Activated CD4-positive, alpha-beta memory T cell treated with anti-CD3 and anti-CD28 coated beads, Interleukin-2, amount 10 ng/mL, durations not matched to agents 7 days and 5 days (primary cell): ENCODE measurements at regions not wholly inside any gene's neighbourhood (a gene's known extent, or its start where the extent isn't known, plus 50 kb on each side); places are given as distances from the start of the nearest gene placed in this dataset.
"Not testable (repeated sequence)": the region's sequence is repeated elsewhere in the genome, so short reads cannot be mapped to it uniquely, and the experiment has no call there.

Experiments
- CTCF ChIA-PET: fragments of 350-600 bp; sonication (Branson Sonifier 250); formaldehyde crosslinking; loops from one replicate; lab custom pipeline; 2021; ENCODE audit warnings: antibody characterized with exemption, inconsistent platforms; lab: Charles Lee
- POLR2A ChIA-PET: fragments of 350-600 bp; sonication (Branson Sonifier 250); formaldehyde crosslinking; loops from one replicate; lab custom pipeline; 2021; ENCODE audit warnings: antibody characterized with exemption; lab: Charles Lee
- DNase-seq: peaks from one replicate; pipeline ENCODE4 v3.0.0-alpha.2; 2020
- H3K27ac Mint-ChIP-seq: one replicate; pipeline ENCODE4 v1.8.0; 2021; ENCODE audit warnings: mild to moderate bottlenecking, mixed read lengths
- H3K27me3 Mint-ChIP-seq: one replicate; pipeline ENCODE4 v1.8.0; 2021; ENCODE audit warnings: mixed read lengths
- H3K36me3 Mint-ChIP-seq: one replicate; pipeline ENCODE4 v1.8.0; 2021; ENCODE audit warnings: low read depth, mixed read lengths
- H3K4me1 Mint-ChIP-seq: one replicate; pipeline ENCODE4 v1.8.0; 2021; ENCODE audit warnings: mixed read lengths
- H3K4me3 Mint-ChIP-seq: one replicate; pipeline ENCODE4 v1.8.0; 2021; ENCODE audit warnings: mild to moderate bottlenecking, mixed read lengths
- H3K9me3 Mint-ChIP-seq: one replicate; pipeline ENCODE4 v1.8.0; 2021; ENCODE audit warnings: mixed read lengths

DNA sequence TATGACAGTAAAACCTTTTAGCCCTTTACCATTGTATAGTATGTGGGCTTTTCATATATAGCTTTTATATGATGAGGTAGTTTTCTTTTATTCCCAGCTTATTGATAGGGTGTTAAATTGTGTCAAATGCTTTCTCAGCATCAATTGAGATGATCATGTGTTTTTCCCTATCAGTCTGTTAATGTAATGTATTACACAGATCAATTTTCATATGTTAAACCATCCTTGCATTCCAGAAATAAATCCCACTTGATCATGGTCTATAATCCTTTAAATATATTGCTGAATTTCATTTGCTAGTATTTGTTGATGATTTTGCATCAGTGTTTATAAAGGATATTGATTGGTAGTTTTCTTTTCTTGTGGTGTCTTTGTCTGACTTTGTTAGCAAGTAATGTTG lies 603.9 kb downstream of the TRHDE start:
- Mint-ChIP-seq H3K4me3 (no peak overlapping the region), H3K4me1 (no peaks in the 10 kb centered on the region), H3K9me3 (peaks cover 8% of the 10 kb centered on the region), H3K27me3 (no peaks in the 10 kb centered on the region), H3K36me3 (no peaks in the 10 kb centered on the region), H3K27ac (no peak overlapping the region)
- POLR2A ChIA-PET = no interaction called here
- no peak for DNase-seq
- CTCF ChIA-PET = no interaction called here

DNA sequence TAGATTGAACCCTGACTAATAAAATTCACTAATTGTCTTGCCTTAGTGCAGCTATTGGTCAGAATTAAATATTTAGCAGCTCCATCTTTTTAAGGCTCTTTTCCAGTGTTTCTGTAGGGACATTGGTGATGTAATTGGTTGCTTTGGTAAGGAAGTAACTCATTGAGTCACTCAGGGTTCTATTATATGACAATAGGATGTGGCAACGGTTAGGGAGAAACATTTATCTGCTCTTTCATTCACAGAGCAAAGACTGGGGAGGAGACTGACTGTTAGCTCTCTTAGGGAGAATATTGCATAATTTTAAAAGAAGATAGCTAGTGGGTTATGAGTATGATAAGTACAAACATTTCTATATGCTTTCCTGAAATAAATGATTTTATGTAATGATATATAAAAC lies 616.5 kb downstream of the TRHDE start:
- H3K4me1 Mint-ChIP-seq = no peaks in the 10 kb centered on the region
- H3K27ac Mint-ChIP-seq = no peak overlapping the region
- H3K9me3 Mint-ChIP-seq = no peaks in the 10 kb centered on the region
- DNase-seq = no peak
- CTCF ChIA-PET = no interaction called here
- H3K36me3 Mint-ChIP-seq = no peaks in the 10 kb centered on the region
- POLR2A ChIA-PET = no interaction called here
- H3K27me3 Mint-ChIP-seq = no peaks in the 10 kb centered on the region
- H3K4me3 Mint-ChIP-seq = no peak overlapping the region

DNA sequence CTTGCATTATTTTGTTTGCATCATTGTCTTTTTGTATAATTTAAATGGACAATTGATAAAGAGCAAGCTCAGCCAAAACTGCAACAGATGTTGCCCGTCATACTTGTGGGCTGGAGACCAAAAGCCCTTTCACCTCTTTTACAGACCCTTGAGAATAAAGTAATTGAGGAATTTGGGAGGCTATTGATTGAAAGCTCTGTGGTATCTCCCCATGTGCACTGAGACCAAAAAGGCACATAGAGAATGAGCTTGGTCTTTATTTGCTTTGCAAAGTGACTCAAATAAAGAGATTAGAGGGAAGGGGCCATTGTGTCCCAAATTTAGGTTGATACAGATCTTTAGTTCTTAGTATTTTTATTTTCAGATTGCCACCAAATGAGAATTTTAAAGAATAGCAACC lies 617.6 kb downstream of the TRHDE start:
- Mint-ChIP-seq H3K4me3 (no peak overlapping the region), H3K27me3 (no peaks in the 10 kb centered on the region), H3K4me1 (no peaks in the 10 kb centered on the region), H3K9me3 (no peaks in the 10 kb centered on the region), H3K36me3 (no peaks in the 10 kb centered on the region), H3K27ac (no peak overlapping the region)
- POLR2A ChIA-PET = no interaction called here
- CTCF ChIA-PET = no interaction called here
- DNase-seq = no peak

DNA sequence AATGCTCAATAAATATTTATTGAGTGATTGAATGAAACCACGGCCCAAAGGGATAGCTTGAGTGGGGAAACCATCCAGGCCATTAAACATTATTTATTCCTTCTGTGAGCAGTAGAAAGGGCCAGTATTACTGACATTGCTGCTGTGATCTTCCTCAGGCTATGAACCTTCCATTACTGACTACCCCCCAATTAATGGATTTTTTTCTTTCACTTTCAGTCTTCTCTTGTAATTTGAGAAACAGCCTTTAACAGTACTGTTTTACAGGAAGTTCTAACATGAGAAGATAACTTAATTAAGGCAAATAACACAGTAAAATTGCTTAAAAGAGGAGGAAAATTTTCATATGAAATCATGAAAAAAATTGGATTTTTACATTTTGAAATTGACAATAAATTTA lies 629.5 kb downstream of the TRHDE start:
- ChIA-PET CTCF (no interaction called here), POLR2A (no interaction called here)
- Mint-ChIP-seq H3K9me3 (no peaks in the 10 kb centered on the region), H3K27ac (no peak overlapping the region), H3K27me3 (no peaks in the 10 kb centered on the region), H3K36me3 (no peaks in the 10 kb centered on the region), H3K4me1 (no peaks in the 10 kb centered on the region), H3K4me3 (no peak overlapping the region)
- no peak for DNase-seq

DNA sequence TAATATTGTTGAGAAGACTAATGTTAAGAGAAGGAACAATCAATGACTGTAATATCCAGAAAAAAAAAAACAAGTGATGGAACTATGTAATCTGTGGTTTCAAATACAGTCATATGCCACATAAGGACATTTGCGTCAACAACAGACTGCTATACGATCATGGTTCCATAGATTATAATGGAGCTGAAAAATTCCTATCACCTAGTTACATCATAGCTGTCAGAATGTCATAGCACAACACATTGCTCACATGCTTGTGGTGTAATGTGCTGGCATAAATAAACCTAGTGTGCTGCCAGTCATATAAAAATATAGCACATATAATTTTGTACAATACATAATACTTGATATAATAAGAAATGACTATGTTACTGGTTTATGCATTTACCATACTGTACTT lies 653.5 kb downstream of the TRHDE start:
- Mint-ChIP-seq H3K4me3 (no peak overlapping the region), H3K4me1 (no peaks in the 10 kb centered on the region), H3K27me3 (no peaks in the 10 kb centered on the region), H3K27ac (no peak overlapping the region), H3K9me3 (no peaks in the 10 kb centered on the region), H3K36me3 (no peaks in the 10 kb centered on the region)
- POLR2A ChIA-PET = no interaction called here
- DNase-seq = no peak
- CTCF ChIA-PET = no interaction called here

DNA sequence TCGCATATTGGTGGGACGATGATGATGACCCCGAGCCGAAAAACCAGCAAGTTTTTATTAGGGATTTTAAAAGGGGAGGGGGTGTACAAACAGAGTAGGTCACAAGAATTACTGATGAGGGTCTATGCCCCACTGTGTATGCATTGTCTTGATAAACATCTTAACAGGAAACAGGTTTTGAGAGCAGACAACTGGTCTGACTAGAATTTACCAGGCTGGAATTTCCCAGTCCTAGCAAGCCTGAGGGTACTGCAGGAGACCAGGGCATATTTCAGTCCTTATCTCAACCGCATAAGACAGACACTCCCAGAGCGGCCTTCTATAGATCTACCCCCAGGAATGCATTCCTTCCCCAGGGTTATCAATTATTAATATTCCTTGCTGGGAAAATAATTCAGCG lies 659.7 kb downstream of the TRHDE start:
- CTCF ChIA-PET, H3K27ac Mint-ChIP-seq, H3K4me3 Mint-ChIP-seq, DNase-seq, POLR2A ChIA-PET, H3K27me3 Mint-ChIP-seq, H3K36me3 Mint-ChIP-seq, H3K4me1 Mint-ChIP-seq, H3K9me3 Mint-ChIP-seq: not testable (repeated sequence)

DNA sequence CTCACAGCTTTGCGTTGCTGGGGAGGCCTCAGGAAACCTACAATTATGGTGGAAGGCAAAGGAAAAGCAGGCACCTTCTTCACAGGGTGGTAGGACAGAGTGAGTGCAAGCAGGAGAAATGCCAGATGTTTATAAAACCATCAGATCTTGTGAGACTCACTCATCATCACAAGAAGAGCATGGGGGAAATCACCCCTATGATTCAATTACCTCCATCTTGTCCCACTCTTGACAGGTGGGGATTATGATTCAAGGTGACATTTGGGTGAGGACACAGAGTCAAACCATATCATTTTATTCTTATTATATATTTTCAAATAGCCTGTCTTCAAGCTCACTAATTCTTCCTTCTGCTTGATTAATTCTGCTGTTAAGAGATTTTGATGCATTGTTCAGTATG lies 665.3 kb downstream of the TRHDE start:
- H3K36me3 Mint-ChIP-seq = no peaks in the 10 kb centered on the region
- no peak for DNase-seq
- no peaks in the 10 kb centered on the region for H3K27me3 Mint-ChIP-seq
- peaks cover 7% of the 10 kb centered on the region for H3K9me3 Mint-ChIP-seq
- no peaks in the 10 kb centered on the region for H3K4me1 Mint-ChIP-seq
- ChIA-PET POLR2A (no interaction called here), CTCF (no interaction called here)
- H3K27ac Mint-ChIP-seq = no peak overlapping the region
- no peak overlapping the region for H3K4me3 Mint-ChIP-seq

DNA sequence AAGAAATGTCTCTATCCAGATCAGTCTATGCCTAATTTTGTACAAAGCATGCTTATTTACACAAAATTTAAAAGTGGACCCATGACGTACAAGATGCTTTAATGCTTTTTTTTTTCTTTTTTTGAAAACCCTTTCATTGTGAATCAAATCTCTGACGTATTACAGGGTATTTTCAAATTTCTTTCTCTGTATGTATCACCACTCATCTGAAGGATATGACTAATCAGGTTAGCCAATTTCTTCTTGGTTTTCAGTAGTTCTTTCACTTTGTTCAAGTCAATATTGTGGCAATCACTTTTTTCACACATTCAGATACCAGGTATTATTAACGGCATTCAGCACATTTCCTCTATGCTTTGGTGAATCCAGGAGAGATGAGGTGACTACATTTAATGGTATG lies 685.3 kb downstream of the TRHDE start:
- ChIA-PET CTCF (no interaction called here), POLR2A (no interaction called here)
- Mint-ChIP-seq H3K9me3 (peaks cover 4% of the 10 kb centered on the region), H3K36me3 (no peaks in the 10 kb centered on the region), H3K27ac (no peak overlapping the region), H3K4me3 (no peak overlapping the region), H3K27me3 (no peaks in the 10 kb centered on the region), H3K4me1 (no peaks in the 10 kb centered on the region)
- no peak for DNase-seq

DNA sequence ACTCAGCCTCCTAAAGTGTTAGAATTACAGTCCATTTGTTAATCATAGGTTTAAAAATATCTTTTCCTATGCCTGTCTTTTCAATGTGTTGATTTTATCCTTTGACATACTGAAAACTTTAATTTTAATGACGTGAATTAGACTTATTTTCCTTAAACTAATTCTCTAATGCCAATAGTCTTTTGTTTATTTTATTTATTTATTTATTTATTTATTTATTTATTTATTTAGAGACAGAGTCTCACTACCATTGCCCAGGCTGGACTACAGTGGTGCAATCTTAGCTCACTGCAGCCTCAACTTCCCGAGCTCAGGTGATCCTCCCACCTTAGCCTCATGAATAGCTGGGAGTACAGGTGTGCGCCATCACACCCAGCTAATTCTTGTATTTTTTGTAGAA lies 694.5 kb downstream of the TRHDE start:
- H3K4me1 Mint-ChIP-seq = no peaks in the 10 kb centered on the region
- no peak for DNase-seq
- no peaks in the 10 kb centered on the region for H3K36me3 Mint-ChIP-seq
- H3K4me3 Mint-ChIP-seq = no peak overlapping the region
- H3K27me3 Mint-ChIP-seq = no peaks in the 10 kb centered on the region
- ChIA-PET CTCF (no interaction called here), POLR2A (no interaction called here)
- no peak overlapping the region for H3K27ac Mint-ChIP-seq
- peaks cover 8% of the 10 kb centered on the region for H3K9me3 Mint-ChIP-seq

DNA sequence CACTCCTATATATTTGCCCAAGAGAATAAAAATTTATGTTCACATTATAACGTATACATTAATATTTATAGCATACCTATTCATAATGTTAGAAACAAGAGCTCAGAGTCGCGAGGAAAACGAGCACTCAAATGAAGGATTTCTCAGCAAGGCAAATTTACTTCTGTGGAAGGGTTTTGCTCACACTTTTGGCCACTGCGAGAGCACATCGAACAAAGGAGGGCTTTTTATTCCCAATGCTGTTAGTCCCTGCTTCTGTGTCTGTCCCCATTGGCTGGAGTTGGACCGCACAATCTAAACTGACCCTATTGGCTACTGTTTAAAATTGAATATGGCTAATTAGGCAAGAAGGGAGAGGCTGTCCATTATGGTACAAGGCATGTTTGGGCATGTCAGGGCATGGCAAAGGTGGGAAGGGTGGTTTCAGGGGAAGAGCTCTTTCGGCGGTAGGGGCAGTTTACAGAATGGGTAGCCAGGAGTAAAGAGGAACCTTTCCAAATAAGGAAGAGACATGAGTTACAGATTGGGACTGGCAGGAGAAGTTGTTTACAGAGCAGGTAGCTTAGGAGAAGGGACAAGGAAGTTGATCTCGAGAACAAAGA lies 702.9 kb downstream of the TRHDE start:
- Mint-ChIP-seq H3K9me3 (peaks cover 7% of the 10 kb centered on the region), H3K4me3 (no peak overlapping the region), H3K27me3 (no peaks in the 10 kb centered on the region), H3K36me3 (no peaks in the 10 kb centered on the region), H3K4me1 (no peaks in the 10 kb centered on the region), H3K27ac (no peak overlapping the region)
- CTCF ChIA-PET = no interaction called here
- DNase-seq = no peak
- POLR2A ChIA-PET = no interaction called here

DNA sequence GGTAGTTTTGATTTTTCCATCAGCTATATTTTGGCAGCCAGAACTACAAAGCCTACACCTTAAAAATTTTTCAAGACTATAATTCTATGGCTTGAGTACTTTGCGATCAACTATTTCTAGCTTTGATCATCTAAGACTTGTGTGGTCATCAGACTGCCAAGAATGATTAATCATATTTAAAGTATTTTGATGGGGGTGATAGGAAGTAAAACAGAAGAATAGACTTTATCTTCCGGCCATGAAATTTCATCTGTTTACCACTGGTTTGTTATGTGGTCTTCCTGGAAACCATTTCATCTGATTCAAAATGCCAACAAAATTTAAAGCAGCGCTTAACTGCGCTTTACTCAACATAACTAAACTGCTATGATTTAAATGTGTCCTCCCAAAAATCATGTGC lies 706.8 kb downstream of the TRHDE start:
- DNase-seq = no peak
- H3K27me3 Mint-ChIP-seq = no peaks in the 10 kb centered on the region
- POLR2A ChIA-PET = no interaction called here
- no peak overlapping the region for H3K27ac Mint-ChIP-seq
- no peaks in the 10 kb centered on the region for H3K4me1 Mint-ChIP-seq
- CTCF ChIA-PET = no interaction called here
- no peaks in the 10 kb centered on the region for H3K36me3 Mint-ChIP-seq
- no peak overlapping the region for H3K4me3 Mint-ChIP-seq
- peaks cover 9% of the 10 kb centered on the region for H3K9me3 Mint-ChIP-seq

DNA sequence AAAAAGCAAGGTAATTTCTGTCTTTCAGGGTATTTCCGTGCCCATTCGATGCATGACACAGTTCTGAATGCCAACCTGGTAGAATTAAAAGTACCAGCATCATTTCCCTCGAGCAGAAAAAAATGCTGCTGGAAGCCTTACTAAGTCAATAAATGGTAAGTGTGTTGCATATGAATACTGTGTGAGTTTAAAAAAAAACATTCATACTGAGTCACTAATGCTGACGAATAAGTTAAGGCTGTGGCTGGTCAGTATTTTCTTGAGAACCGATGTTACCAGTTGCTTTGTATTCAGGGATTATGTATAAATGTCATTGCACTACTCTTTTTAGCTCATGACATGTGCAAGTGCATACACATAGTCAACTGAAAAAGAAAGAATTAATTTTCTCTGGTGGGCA lies 710.2 kb downstream of the TRHDE start:
- H3K36me3 Mint-ChIP-seq = no peaks in the 10 kb centered on the region
- H3K9me3 Mint-ChIP-seq = peaks cover 7% of the 10 kb centered on the region
- no peak overlapping the region for H3K27ac Mint-ChIP-seq
- H3K4me1 Mint-ChIP-seq = no peaks in the 10 kb centered on the region
- H3K4me3 Mint-ChIP-seq = no peak overlapping the region
- no peaks in the 10 kb centered on the region for H3K27me3 Mint-ChIP-seq
- DNase-seq = no peak
- ChIA-PET CTCF (no interaction called here), POLR2A (no interaction called here)

DNA sequence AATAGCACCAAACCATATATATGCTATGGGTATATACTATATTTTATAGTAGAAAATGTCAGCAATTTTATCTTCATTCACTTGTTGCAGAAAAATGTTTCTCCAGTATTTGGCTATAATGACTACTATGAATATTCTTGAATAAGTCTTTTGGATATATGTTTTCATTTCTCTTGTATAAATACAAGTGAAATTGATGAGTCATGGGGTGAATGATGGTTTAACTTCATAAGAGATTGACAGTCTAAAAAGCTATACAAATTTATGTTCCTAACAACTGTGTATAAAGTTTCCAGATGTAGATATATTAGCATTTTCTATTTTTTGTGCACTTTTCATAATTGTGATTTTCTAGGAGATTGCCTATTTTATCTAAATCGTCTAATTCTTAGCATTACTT lies 714.8 kb downstream of the TRHDE start:
- Mint-ChIP-seq H3K27ac (no peak overlapping the region), H3K27me3 (no peaks in the 10 kb centered on the region), H3K36me3 (no peaks in the 10 kb centered on the region), H3K4me3 (no peak overlapping the region), H3K4me1 (no peaks in the 10 kb centered on the region), H3K9me3 (peaks cover 4% of the 10 kb centered on the region)
- ChIA-PET CTCF (no interaction called here), POLR2A (no interaction called here)
- no peak for DNase-seq

DNA sequence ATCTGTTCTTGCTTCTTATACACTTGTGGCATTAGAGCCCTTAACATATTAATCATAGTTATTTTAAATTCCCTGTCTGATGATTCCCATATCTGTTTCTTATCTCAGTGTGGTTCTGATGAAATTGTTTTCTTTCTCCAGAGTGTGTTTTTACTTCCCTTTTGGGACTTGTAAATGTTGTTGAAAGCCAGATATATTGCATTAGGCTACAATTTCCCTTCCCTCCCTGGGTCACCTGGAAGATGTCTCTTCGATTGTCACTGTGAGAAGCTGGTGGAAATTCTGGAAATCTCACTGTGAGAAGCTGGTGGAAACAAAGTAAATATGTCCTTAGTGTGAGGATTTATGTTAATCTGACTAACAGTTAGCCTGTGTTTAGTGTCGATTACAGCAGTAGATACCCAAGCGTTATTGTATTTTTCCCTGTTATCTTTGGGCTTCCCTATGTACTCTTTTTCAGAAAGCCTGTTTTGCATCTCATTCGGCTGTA lies 717.3 kb downstream of the TRHDE start:
- ChIA-PET CTCF (no interaction called here), POLR2A (no interaction called here)
- Mint-ChIP-seq H3K36me3 (no peaks in the 10 kb centered on the region), H3K4me3 (no peak overlapping the region), H3K4me1 (no peaks in the 10 kb centered on the region), H3K27ac (no peak overlapping the region), H3K27me3 (no peaks in the 10 kb centered on the region), H3K9me3 (peaks cover 2% of the 10 kb centered on the region)
- DNase-seq = no peak
